ENCODE measurements at regions not wholly inside any gene's neighbourhood (a gene's known extent, or its start where the extent isn't known, plus 50 kb on each side); places are given as distances from the start of the nearest gene placed in this dataset.

DNA sequence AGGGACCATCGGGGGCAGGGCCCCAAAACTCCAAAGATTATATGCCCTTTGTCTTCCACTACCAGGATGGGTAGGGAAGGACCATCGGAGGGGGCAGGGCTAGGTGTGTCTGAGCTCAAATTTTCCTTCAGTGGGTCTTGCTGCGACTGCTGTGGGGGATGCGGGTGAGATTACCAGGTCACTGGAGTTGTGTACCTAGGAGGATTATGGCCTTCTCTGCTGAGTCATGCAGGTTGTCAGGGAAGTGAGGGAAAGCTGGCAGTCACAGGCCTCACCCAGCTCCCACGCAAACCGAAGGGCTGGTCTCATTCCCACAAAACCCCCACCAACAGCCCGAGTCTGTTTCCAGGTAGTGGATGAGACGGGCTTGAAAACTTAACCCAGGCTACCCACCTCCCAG lies 489.4 kb downstream of the ZNF608 start:
- no peak overlapping the region for H3K4me3 ChIP-seq (replicated peaks in 1 of 2; ENCODE audit: low read depth in 1 of 2, low read length in 2 of 2)
- no peak overlapping the region for H2AFZ ChIP-seq (ENCODE audit: low read depth, low read length, poor library complexity, severe bottlenecking)
- no peak overlapping the region for H3K4me2 ChIP-seq (ENCODE audit: low read length)
- ChIA-PET CTCF (no interaction called here), RAD21 (ENCODE audit: low non-redundant PET in 1 of 2, low total read pairs in 2 of 2, uncharacterized antibody in 2 of 2, unreplicated experiment in 2 of 2) (no interaction called here), POLR2A (no interaction called here)
- DNase-seq (ENCODE audit: low read depth, low spot score), result no peak
- H3K36me3 ChIP-seq (ENCODE audit: control insufficient read depth in 1 of 2, insufficient read depth in 2 of 2, low read length in 2 of 2), result no peaks in the 10 kb centered on the region
- no peaks in the 10 kb centered on the region for H3K27me3 ChIP-seq (ENCODE audit: insufficient read depth, low read length)
- no peak overlapping the region for H3K27ac ChIP-seq (ENCODE audit: low read depth, low read length)
- no peak for ATAC-seq
- no peaks in the 10 kb centered on the region for H3K9me3 ChIP-seq (ENCODE audit: control insufficient read depth in 1 of 2, insufficient read depth in 1 of 2, low read depth in 1 of 2, low read length in 2 of 2)
- TF ChIP-seq EZH2phosphoT487 (IDR thresholded peaks at IDR 0.05; ENCODE audit: borderline replicate concordance) (no peak), RAD21 (IDR thresholded peaks at IDR 0.05; ENCODE audit: low read depth) (no peak), YY1 (IDR thresholded peaks at IDR 0.05; ENCODE audit: extremely low read depth, insufficient replicate concordance, low read depth, low read length) (no peak), ZFX (IDR thresholded peaks at IDR 0.05) (no peak), ATF3 (IDR thresholded peaks at IDR 0.05) (no peak), TCF7L2 (IDR thresholded peaks at IDR 0.05; ENCODE audit: borderline replicate concordance, extremely low read depth, insufficient read depth, insufficient read length) (no peak), FOSL1 (IDR thresholded peaks at IDR 0.05; ENCODE audit: low read depth) (no peak), EGR1 (IDR thresholded peaks at IDR 0.05; ENCODE audit: low read depth) (no peak), POLR2A (IDR thresholded peaks at IDR 0.05; ENCODE audit: borderline replicate concordance, extremely low read depth, insufficient read depth, insufficient read length) (no peak), CEBPB (IDR thresholded peaks at IDR 0.05; ENCODE audit: low read depth) (no peak), ZNF274 (IDR thresholded peaks at IDR 0.05; ENCODE audit: low read depth, low read length) (no peak), SIN3A (IDR thresholded peaks at IDR 0.05; ENCODE audit: low read depth) (no peak), SRF (IDR thresholded peaks at IDR 0.05; ENCODE audit: low read depth) (no peak), ELF1 (IDR thresholded peaks at IDR 0.05; ENCODE audit: borderline replicate concordance, low read depth) (no peak)
- TF ChIP-seq, protein P1, sequence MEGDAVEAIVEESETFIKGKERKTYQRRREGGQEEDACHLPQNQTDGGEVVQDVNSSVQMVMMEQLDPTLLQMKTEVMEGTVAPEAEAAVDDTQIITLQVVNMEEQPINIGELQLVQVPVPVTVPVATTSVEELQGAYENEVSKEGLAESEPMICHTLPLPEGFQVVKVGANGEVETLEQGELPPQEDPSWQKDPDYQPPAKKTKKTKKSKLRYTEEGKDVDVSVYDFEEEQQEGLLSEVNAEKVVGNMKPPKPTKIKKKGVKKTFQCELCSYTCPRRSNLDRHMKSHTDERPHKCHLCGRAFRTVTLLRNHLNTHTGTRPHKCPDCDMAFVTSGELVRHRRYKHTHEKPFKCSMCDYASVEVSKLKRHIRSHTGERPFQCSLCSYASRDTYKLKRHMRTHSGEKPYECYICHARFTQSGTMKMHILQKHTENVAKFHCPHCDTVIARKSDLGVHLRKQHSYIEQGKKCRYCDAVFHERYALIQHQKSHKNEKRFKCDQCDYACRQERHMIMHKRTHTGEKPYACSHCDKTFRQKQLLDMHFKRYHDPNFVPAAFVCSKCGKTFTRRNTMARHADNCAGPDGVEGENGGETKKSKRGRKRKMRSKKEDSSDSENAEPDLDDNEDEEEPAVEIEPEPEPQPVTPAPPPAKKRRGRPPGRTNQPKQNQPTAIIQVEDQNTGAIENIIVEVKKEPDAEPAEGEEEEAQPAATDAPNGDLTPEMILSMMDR (IDR thresholded peaks at IDR 0.05 in 2 of 3, conservative IDR thresholded peaks at IDR 0.05 in 1 of 3; ENCODE audit: borderline replicate concordance in 1 of 3, insufficient read depth in 1 of 3, low read depth in 2 of 3, low read length in 2 of 3), result no peak
- TF ChIP-seq, protein P2, sequence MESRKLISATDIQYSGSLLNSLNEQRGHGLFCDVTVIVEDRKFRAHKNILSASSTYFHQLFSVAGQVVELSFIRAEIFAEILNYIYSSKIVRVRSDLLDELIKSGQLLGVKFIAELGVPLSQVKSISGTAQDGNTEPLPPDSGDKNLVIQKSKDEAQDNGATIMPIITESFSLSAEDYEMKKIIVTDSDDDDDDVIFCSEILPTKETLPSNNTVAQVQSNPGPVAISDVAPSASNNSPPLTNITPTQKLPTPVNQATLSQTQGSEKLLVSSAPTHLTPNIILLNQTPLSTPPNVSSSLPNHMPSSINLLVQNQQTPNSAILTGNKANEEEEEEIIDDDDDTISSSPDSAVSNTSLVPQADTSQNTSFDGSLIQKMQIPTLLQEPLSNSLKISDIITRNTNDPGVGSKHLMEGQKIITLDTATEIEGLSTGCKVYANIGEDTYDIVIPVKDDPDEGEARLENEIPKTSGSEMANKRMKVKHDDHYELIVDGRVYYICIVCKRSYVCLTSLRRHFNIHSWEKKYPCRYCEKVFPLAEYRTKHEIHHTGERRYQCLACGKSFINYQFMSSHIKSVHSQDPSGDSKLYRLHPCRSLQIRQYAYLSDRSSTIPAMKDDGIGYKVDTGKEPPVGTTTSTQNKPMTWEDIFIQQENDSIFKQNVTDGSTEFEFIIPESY (IDR thresholded peaks at IDR 0.05; ENCODE audit: extremely low read depth, insufficient replicate concordance, low read length), result no peak
- H4K20me1 ChIP-seq (ENCODE audit: insufficient read depth), result no peaks in the 10 kb centered on the region
- no peaks in the 10 kb centered on the region for H3K9me2 ChIP-seq (ENCODE audit: insufficient read depth)
- H3K9ac ChIP-seq (ENCODE audit: low read length), result no peak overlapping the region
- BruUV-seq (replicated peaks), result no TSS peak
- H3K4me1 ChIP-seq (ENCODE audit: control insufficient read depth in 1 of 2, insufficient read depth in 2 of 2, low read length in 2 of 2), result no peaks in the 10 kb centered on the region
- intact Hi-C loops (cut with micrococcal nuclease), result no loop called here
- H3K79me2 ChIP-seq (ENCODE audit: insufficient read depth, low read length), result no peaks in the 10 kb centered on the region

Measured in HCT116 (cell line).